HG03460 (cell line): ENCODE measurements at regions not wholly inside any gene's neighbourhood (a gene's known extent, or its start where the extent isn't known, plus 50 kb on each side); places are given as distances from the start of the nearest gene placed in this dataset.
"Not testable (repeated sequence)": the region's sequence is repeated elsewhere in the genome, so short reads cannot be mapped to it uniquely, and the experiment has no call there.

Source experiments
- ATAC-seq: cut with Tn5 transposase; IDR thresholded peaks from one replicate; pipeline ENCODE4 v1.9.1; 2021; ENCODE audit not compliant: unreplicated experiment

- ATAC-seq: no peak
Measured at GRCh38 chr2:129192117-129192516, 787.3 kb upstream of the RAB6C start.

- no peak for ATAC-seq
Measured at GRCh38 chr2:129192841-129193253, 786.6 kb upstream of the RAB6C start.

- ATAC-seq: no peak
Measured at GRCh38 chr2:129193961-129194360, 785.5 kb upstream of the RAB6C start.

GRCh38 chr2:129199501-129199900 lies 780.0 kb upstream of the RAB6C start:
- no peak for ATAC-seq

- no peak for ATAC-seq
Measured at GRCh38 chr2:129201696-129202095, 777.8 kb upstream of the RAB6C start.

GRCh38 chr2:129203331-129203730 lies 776.1 kb upstream of the RAB6C start:
- ATAC-seq: no peak

- ATAC-seq: not testable (repeated sequence)
Measured at GRCh38 chr2:129204581-129204980, 774.9 kb upstream of the RAB6C start.

- ATAC-seq: no peak
Measured at GRCh38 chr2:129205176-129205575, 774.3 kb upstream of the RAB6C start.

- no peak for ATAC-seq
Measured at GRCh38 chr2:129205766-129206165, 773.7 kb upstream of the RAB6C start.

GRCh38 chr2:129212299-129212958 lies 767.0 kb upstream of the RAB6C start:
- no peak for ATAC-seq

- no peak for ATAC-seq
Measured at GRCh38 chr2:129224022-129224421, 755.4 kb upstream of the RAB6C start.

- no peak for ATAC-seq
Measured at GRCh38 chr2:129224486-129224885, 755.0 kb upstream of the RAB6C start.

- no peak for ATAC-seq
Measured at GRCh38 chr2:129229196-129229595, 750.3 kb upstream of the RAB6C start.

- ATAC-seq: no peak
Measured at GRCh38 chr2:129229830-129230441, 749.5 kb upstream of the RAB6C start.

- no peak for ATAC-seq
Measured at GRCh38 chr2:129231924-129232323, 747.5 kb upstream of the RAB6C start.

GRCh38 chr2:129233166-129233565 lies 746.3 kb upstream of the RAB6C start:
- no peak for ATAC-seq

- ATAC-seq: no peak
Measured at GRCh38 chr2:129233751-129234406, 745.6 kb upstream of the RAB6C start.

GRCh38 chr2:129236601-129237000 lies 742.9 kb upstream of the RAB6C start:
- ATAC-seq: no peak

GRCh38 chr2:129237966-129238725 lies 741.3 kb upstream of the RAB6C start:
- no peak for ATAC-seq

GRCh38 chr2:129239141-129239540 lies 740.3 kb upstream of the RAB6C start:
- ATAC-seq: no peak

- no peak for ATAC-seq
Measured at GRCh38 chr2:129240061-129240460, 739.4 kb upstream of the RAB6C start.

- ATAC-seq: no peak
Measured at GRCh38 chr2:129242269-129242668, 737.2 kb upstream of the RAB6C start.
